Liver (tissue), 8 donors: ENCODE measurements at regions not wholly inside any gene's neighbourhood (a gene's known extent, or its start where the extent isn't known, plus 50 kb on each side); places are given as distances from the start of the nearest gene placed in this dataset.

Experiments
- DNase-seq: peaks from one replicate; pipeline ENCODE4 v3.0.0-alpha.2; 2017; ENCODE audit warnings: low spot score
- H3K27ac ChIP-seq, 2 donors: one replicate each; pipeline ENCODE4 v1.7.0; 2013; ENCODE audit warnings: inconsistent platforms in 2 of 2, low read length in 2 of 2, control low read depth in 1 of 2, low read depth in 1 of 2, mild to moderate bottlenecking in 1 of 2
- H3K27me3 ChIP-seq, 4 donors: one replicate each; pipeline versions ENCODE4 v1.6.1 to v1.7.0; 2013; ENCODE audit warnings: low read length in 3 of 4, inconsistent platforms in 1 of 4, mild to moderate bottlenecking in 1 of 4, moderate library complexity in 1 of 4; ENCODE audit not compliant: control insufficient read depth in 4 of 4, insufficient read depth in 4 of 4
- H3K36me3 ChIP-seq, 4 donors: one replicate each; pipeline versions ENCODE4 v1.6.1 to v1.7.0; 2013; ENCODE audit warnings: low read length in 3 of 4, mild to moderate bottlenecking in 3 of 4, low read depth in 1 of 4, moderate library complexity in 1 of 4; ENCODE audit not compliant: control insufficient read depth in 4 of 4, insufficient read depth in 3 of 4
- H3K4me1 ChIP-seq, 4 donors: one replicate each; pipeline versions ENCODE4 v1.6.1 to v1.7.0; 2013; ENCODE audit warnings: low read length in 3 of 4, mild to moderate bottlenecking in 3 of 4, moderate library complexity in 1 of 4; ENCODE audit not compliant: control insufficient read depth in 4 of 4, insufficient read depth in 4 of 4
- H3K4me3 ChIP-seq, 3 donors: one replicate each; pipeline versions ENCODE4 v1.6.1 to v1.7.0; 2013; ENCODE audit warnings: low read length in 3 of 3, control low read depth in 1 of 3, low read depth in 1 of 3, mild to moderate bottlenecking in 1 of 3
- H3K9ac ChIP-seq, 2 donors: one replicate each; pipeline ENCODE4 v1.7.0; 2013; ENCODE audit warnings: low read length in 2 of 2, mild to moderate bottlenecking in 2 of 2, moderate library complexity in 2 of 2, control low read depth in 1 of 2, low read depth in 1 of 2
- H3K9me3 ChIP-seq, 4 donors: one replicate each; pipeline versions ENCODE4 v1.6.1 to v1.7.0; 2013; ENCODE audit warnings: low read length in 3 of 4; ENCODE audit not compliant: control insufficient read depth in 4 of 4
- EGR1 ChIP-seq, 2 donors: IDR thresholded peaks; 2 replicates each; pipeline ENCODE4 v1.6.1; 2016 to 2018; ENCODE audit warnings: antibody characterized with exemption in 2 of 2, low read depth in 2 of 2
- FOXA1 ChIP-seq: IDR thresholded peaks from 2 replicates; pipeline ENCODE4 v1.6.1; 2016; ENCODE audit warnings: antibody characterized with exemption
- FOXA2 ChIP-seq: IDR thresholded peaks from 2 replicates; pipeline ENCODE4 v1.6.1; 2016; ENCODE audit warnings: antibody characterized with exemption
- GABPA ChIP-seq, 2 donors: IDR thresholded peaks in 1 of 2; conservative IDR thresholded peaks in 1 of 2; 2 replicates each; pipeline ENCODE4 v1.6.1; 2016; ENCODE audit warnings: antibody characterized with exemption in 2 of 2, mild to moderate bottlenecking in 1 of 2, moderate library complexity in 1 of 2
- HNF4A ChIP-seq, 2 donors: conservative IDR thresholded peaks; 2 replicates each; pipeline ENCODE4 v1.6.1; 2016; ENCODE audit warnings: antibody characterized with exemption in 2 of 2, mild to moderate bottlenecking in 2 of 2
- HNF4G ChIP-seq: IDR thresholded peaks from 2 replicates; pipeline ENCODE4 v1.6.1; 2016; ENCODE audit warnings: antibody characterized with exemption
- JUND ChIP-seq, 2 donors: IDR thresholded peaks; 2 replicates each; pipeline ENCODE4 v1.6.1; 2016; ENCODE audit warnings: antibody characterized with exemption in 2 of 2
- NR2F2 ChIP-seq: IDR thresholded peaks from 2 replicates; pipeline ENCODE4 v1.6.1; 2016; ENCODE audit warnings: antibody characterized with exemption
- RAD21 ChIP-seq, 2 donors: IDR thresholded peaks; 2 replicates each; pipeline ENCODE4 v1.6.1; 2016; ENCODE audit warnings: antibody characterized with exemption in 2 of 2, mild to moderate bottlenecking in 2 of 2
- RXRA ChIP-seq, 2 donors: IDR thresholded peaks; 2 replicates each; pipeline ENCODE4 v1.6.1; 2017 to 2018; ENCODE audit warnings: antibody characterized with exemption in 2 of 2, mild to moderate bottlenecking in 1 of 2
- SP1 ChIP-seq: IDR thresholded peaks from 2 replicates; pipeline ENCODE4 v1.6.1; 2018; ENCODE audit warnings: antibody characterized with exemption, mild to moderate bottlenecking
- TAF1 ChIP-seq: conservative IDR thresholded peaks from 2 replicates; pipeline ENCODE4 v1.6.1; 2016; ENCODE audit warnings: antibody characterized with exemption, mild to moderate bottlenecking
- YY1 ChIP-seq: IDR thresholded peaks from 2 replicates; pipeline ENCODE4 v1.6.1; 2016; ENCODE audit warnings: antibody characterized with exemption, mild to moderate bottlenecking
- WGBS: extraction: QIAGEN DNeasy Blood & Tissue Kit; methylation state at CpG from one replicate; pipeline ENCODE4 v1.1.7; 2013; 5-methylcytosine and 5-hydroxymethylcytosine counted together
- TF ChIP-seq, protein P1 (sequence below): IDR thresholded peaks from 2 replicates; pipeline ENCODE4 v1.6.1; 2016; ENCODE audit warnings: antibody characterized with exemption
- TF ChIP-seq, protein P2 (sequence below): IDR thresholded peaks from 2 replicates; pipeline ENCODE4 v1.6.1; 2016; ENCODE audit warnings: antibody characterized with exemption
- TF ChIP-seq, protein P3 (sequence below): fragments of 150-350 bp; IDR thresholded peaks from 2 replicates; pipeline ENCODE4 v1.5.1; 2017; ENCODE audit warnings: improper control_type of control experiment, low read depth, low read length; ENCODE audit not compliant: missing input control
- TF ChIP-seq, protein P4 (sequence below): IDR thresholded peaks from 2 replicates; pipeline ENCODE4 v1.6.1; 2016; ENCODE audit warnings: antibody characterized with exemption
- TF ChIP-seq, protein P5 (sequence below): IDR thresholded peaks from 2 replicates; pipeline ENCODE4 v1.6.1; 2016; ENCODE audit warnings: antibody characterized with exemption, mild to moderate bottlenecking
- donor health status: healthy.
- donor health status: healthy.
- donor health status: healthy.
- donor health status: healthy.
- donor health status: healthy.

DNA sequence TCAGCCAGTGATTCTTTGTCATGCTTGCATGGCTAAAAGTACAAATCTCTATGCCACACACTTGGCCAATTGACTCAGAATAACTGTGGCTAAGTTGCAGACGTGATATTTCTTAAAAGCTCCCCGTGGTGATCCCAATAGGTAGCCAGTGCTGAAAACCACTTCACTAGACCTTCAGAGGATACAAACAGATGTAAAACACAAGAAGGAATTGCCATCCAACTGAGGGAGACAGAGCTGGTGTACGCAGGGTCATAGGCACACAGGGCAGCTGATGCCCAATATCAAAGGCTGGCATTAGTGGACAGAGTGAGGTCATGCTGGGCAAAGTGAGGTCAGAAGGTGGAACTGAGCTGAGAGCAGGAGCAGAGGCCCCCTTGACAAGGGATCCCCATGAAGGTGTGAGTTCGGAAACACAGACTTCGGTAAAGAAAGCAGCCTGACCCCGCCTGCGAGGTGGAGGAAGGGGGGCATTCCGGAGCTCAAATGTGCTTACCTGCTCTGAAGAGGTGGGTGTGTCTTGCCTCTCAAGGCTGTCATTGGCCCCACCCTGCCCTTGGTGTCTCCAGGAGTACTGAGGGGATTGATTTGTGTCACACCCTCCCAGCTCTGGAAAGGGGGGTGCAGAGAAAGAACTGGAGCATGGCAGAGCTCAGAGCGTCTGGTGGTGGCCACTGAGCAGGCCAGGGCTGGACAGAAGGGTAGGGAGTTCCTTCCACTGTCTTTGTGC lies 344.9 kb upstream of the B3GAT1 start:
- WGBS = 89% methylated on average over 9 of the region's 9 CpGs
- TF ChIP-seq NR2F2 = no peak
- no peak for TF ChIP-seq SP1
- TF ChIP-seq, protein P1, sequence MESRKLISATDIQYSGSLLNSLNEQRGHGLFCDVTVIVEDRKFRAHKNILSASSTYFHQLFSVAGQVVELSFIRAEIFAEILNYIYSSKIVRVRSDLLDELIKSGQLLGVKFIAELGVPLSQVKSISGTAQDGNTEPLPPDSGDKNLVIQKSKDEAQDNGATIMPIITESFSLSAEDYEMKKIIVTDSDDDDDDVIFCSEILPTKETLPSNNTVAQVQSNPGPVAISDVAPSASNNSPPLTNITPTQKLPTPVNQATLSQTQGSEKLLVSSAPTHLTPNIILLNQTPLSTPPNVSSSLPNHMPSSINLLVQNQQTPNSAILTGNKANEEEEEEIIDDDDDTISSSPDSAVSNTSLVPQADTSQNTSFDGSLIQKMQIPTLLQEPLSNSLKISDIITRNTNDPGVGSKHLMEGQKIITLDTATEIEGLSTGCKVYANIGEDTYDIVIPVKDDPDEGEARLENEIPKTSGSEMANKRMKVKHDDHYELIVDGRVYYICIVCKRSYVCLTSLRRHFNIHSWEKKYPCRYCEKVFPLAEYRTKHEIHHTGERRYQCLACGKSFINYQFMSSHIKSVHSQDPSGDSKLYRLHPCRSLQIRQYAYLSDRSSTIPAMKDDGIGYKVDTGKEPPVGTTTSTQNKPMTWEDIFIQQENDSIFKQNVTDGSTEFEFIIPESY = no peak
- TF ChIP-seq YY1 = no peak
- TF ChIP-seq GABPA (IDR thresholded peaks at IDR 0.05 in 1 of 2, conservative IDR thresholded peaks at IDR 0.05 in 1 of 2) = no peak
- TF ChIP-seq, protein P2, sequence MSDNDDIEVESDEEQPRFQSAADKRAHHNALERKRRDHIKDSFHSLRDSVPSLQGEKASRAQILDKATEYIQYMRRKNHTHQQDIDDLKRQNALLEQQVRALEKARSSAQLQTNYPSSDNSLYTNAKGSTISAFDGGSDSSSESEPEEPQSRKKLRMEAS = no peak
- no peak for TF ChIP-seq HNF4A (conservative IDR thresholded peaks at IDR 0.05)
- TF ChIP-seq EGR1 (IDR thresholded peaks at IDR 0.05; ENCODE audit: low read depth in 2 of 2) = no peak
- no peak for TF ChIP-seq JUND (IDR thresholded peaks at IDR 0.05)
- no peak for TF ChIP-seq FOXA2
- TF ChIP-seq FOXA1 = no peak
- TF ChIP-seq, protein P3, sequence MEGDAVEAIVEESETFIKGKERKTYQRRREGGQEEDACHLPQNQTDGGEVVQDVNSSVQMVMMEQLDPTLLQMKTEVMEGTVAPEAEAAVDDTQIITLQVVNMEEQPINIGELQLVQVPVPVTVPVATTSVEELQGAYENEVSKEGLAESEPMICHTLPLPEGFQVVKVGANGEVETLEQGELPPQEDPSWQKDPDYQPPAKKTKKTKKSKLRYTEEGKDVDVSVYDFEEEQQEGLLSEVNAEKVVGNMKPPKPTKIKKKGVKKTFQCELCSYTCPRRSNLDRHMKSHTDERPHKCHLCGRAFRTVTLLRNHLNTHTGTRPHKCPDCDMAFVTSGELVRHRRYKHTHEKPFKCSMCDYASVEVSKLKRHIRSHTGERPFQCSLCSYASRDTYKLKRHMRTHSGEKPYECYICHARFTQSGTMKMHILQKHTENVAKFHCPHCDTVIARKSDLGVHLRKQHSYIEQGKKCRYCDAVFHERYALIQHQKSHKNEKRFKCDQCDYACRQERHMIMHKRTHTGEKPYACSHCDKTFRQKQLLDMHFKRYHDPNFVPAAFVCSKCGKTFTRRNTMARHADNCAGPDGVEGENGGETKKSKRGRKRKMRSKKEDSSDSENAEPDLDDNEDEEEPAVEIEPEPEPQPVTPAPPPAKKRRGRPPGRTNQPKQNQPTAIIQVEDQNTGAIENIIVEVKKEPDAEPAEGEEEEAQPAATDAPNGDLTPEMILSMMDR = no peak
- TF ChIP-seq, protein P4, sequence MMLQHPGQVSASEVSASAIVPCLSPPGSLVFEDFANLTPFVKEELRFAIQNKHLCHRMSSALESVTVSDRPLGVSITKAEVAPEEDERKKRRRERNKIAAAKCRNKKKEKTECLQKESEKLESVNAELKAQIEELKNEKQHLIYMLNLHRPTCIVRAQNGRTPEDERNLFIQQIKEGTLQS = no peak
- TF ChIP-seq RXRA (IDR thresholded peaks at IDR 0.05) = no peak
- TF ChIP-seq HNF4G = no peak
- no peak for TF ChIP-seq TAF1
- TF ChIP-seq, protein P5, sequence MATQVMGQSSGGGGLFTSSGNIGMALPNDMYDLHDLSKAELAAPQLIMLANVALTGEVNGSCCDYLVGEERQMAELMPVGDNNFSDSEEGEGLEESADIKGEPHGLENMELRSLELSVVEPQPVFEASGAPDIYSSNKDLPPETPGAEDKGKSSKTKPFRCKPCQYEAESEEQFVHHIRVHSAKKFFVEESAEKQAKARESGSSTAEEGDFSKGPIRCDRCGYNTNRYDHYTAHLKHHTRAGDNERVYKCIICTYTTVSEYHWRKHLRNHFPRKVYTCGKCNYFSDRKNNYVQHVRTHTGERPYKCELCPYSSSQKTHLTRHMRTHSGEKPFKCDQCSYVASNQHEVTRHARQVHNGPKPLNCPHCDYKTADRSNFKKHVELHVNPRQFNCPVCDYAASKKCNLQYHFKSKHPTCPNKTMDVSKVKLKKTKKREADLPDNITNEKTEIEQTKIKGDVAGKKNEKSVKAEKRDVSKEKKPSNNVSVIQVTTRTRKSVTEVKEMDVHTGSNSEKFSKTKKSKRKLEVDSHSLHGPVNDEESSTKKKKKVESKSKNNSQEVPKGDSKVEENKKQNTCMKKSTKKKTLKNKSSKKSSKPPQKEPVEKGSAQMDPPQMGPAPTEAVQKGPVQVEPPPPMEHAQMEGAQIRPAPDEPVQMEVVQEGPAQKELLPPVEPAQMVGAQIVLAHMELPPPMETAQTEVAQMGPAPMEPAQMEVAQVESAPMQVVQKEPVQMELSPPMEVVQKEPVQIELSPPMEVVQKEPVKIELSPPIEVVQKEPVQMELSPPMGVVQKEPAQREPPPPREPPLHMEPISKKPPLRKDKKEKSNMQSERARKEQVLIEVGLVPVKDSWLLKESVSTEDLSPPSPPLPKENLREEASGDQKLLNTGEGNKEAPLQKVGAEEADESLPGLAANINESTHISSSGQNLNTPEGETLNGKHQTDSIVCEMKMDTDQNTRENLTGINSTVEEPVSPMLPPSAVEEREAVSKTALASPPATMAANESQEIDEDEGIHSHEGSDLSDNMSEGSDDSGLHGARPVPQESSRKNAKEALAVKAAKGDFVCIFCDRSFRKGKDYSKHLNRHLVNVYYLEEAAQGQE = no peak
- no peak for TF ChIP-seq RAD21 (IDR thresholded peaks at IDR 0.05)
- Histone ChIP-seq H3K9me3 (no peaks in the 10 kb centered on the region), H3K4me1 (no peaks in the 10 kb centered on the region), H3K4me3 (no peak overlapping the region), H3K27ac (no peak overlapping the region), H3K36me3 (no peaks in the 10 kb centered on the region), H3K9ac (no peak overlapping the region), H3K27me3 (no peaks in the 10 kb centered on the region)
- no peak for DNase-seq
